ENCODE measurements at regions not wholly inside any gene's neighbourhood (a gene's known extent, or its start where the extent isn't known, plus 50 kb on each side); places are given as distances from the start of the nearest gene placed in this dataset.

GRCh38 chr13:50136226-50136625 is 121.0 kb downstream of the KCNRG start:
- Histone ChIP-seq H2BK120ac (ENCODE audit: low read depth, low read length) (no peak overlapping the region), H2AFZ (replicated peaks; ENCODE audit: low read length, poor library complexity) (no peak overlapping the region), H3K9ac (ENCODE audit: low read depth, low read length) (no peak overlapping the region), H3K79me1 (ENCODE audit: low read depth in 1 of 2, low read length in 2 of 2) (no peaks in the 10 kb centered on the region), H2AK9ac (replicated peaks; ENCODE audit: low read depth, low read length, poor library complexity) (no peak overlapping the region), H2BK15ac (ENCODE audit: low read depth, low read length) (no peak overlapping the region), H2BK20ac (ENCODE audit: low read depth, low read length) (no peak overlapping the region), H3K27ac (ENCODE audit: insufficient read depth, low read length) (no peak overlapping the region), H3K4me2 (ENCODE audit: low read depth, low read length) (no peak overlapping the region), H3K36me3 (ENCODE audit: control insufficient read depth, insufficient read depth, low read length) (no peaks in the 10 kb centered on the region), H3K9me1 (ENCODE audit: insufficient read depth, low read length) (no peaks in the 10 kb centered on the region), H3K14ac (replicated peaks; ENCODE audit: low read depth, low read length) (no peak overlapping the region), H3K4ac (ENCODE audit: low read depth, low read length) (no peak overlapping the region), H3K4me3 (ENCODE audit: insufficient read depth, low read depth, low read length) (no peak overlapping the region), H3K27me3 (ENCODE audit: control insufficient read depth, insufficient read depth, low read length) (peaks cover 15% of the 10 kb centered on the region), H4K20me1 (ENCODE audit: insufficient read depth, low read length) (no peaks in the 10 kb centered on the region), H4K8ac (ENCODE audit: low read depth in 2 of 2, low read length in 2 of 2) (no peak overlapping the region), H3K4me1 (ENCODE audit: control insufficient read depth, insufficient read depth, low read length) (no peaks in the 10 kb centered on the region), H3K56ac (ENCODE audit: extremely low read depth, insufficient read depth, low read length) (no peak overlapping the region), H4K5ac (ENCODE audit: low read depth, low read length) (no peak overlapping the region), H3K23ac (ENCODE audit: low read depth, low read length) (no peak overlapping the region), H4K91ac (ENCODE audit: insufficient read depth, low read depth, low read length) (no peak overlapping the region), H2BK5ac (ENCODE audit: low read depth, low read length, poor library complexity, severe bottlenecking) (no peak overlapping the region), H2AK5ac (ENCODE audit: low read depth, low read length) (no peak overlapping the region), H3K18ac (ENCODE audit: low read depth, low read length) (no peak overlapping the region), H3K9me3 (ENCODE audit: control insufficient read depth, insufficient read depth, low read length) (peaks cover 6% of the 10 kb centered on the region)
- in situ Hi-C loops (cut with MboI; ENCODE audit: low sequenced_read_pairs) (no loop called here), dilution Hi-C loops (cut with HindIII; ENCODE audit: low sequenced_read_pairs, unreplicated experiment) (no loop called here), intact Hi-C loops (cut with micrococcal nuclease) (no loop called here)
- no TSS peak for BruUV-seq (replicated peaks)
- TF ChIP-seq RAD21 (IDR thresholded peaks at IDR 0.05; ENCODE audit: low read length) (no peak), POLR2A (IDR thresholded peaks at IDR 0.05; ENCODE audit: low read depth, low read length) (no peak), CEBPB (IDR thresholded peaks at IDR 0.05; ENCODE audit: low read depth, low read length) (no peak), BHLHE40 (IDR thresholded peaks at IDR 0.05; ENCODE audit: low read depth, low read length) (no peak), FOS (IDR thresholded peaks at IDR 0.05; ENCODE audit: low read depth, low read length) (no peak), RFX5 (IDR thresholded peaks at IDR 0.05; ENCODE audit: low read depth, low read length) (no peak), MXI1 (IDR thresholded peaks at IDR 0.05; ENCODE audit: borderline replicate concordance, low read depth, low read length) (no peak), CTCF (conservative IDR thresholded peaks at IDR 0.05; ENCODE audit: low read depth, low read length) (no peak), SMC3 (IDR thresholded peaks at IDR 0.05; ENCODE audit: low read depth, low read length) (no peak)
- CTCF ChIA-PET, result no interaction called here
- DNase-seq (no peak), ATAC-seq (ENCODE audit: low read depth) (no peak)
- no CpG with 5 or more reads among the region's 3 CpGs for WGBS, 2 experiments (ENCODE audit: extremely low coverage in 2 of 2, insufficient read length in 1 of 2)
- POLR2A ChIA-PET (ENCODE audit: unreplicated experiment), result no interaction called here
